OCI-LY7 (cell line): ENCODE measurements at regions not wholly inside any gene's neighbourhood (a gene's known extent, or its start where the extent isn't known, plus 50 kb on each side); places are given as distances from the start of the nearest gene placed in this dataset.
"Not testable (repeated sequence)": the region's sequence is repeated elsewhere in the genome, so short reads cannot be mapped to it uniquely, and the experiment has no call there.

Experiments
- BruUV-seq: library from RNA; stranded (reverse); fragments of 400-500 nt; replicated peaks from 2 replicates; lab custom pipeline; 2021; lab: Mats Ljungman, UMichigan
- CTCF ChIA-PET: fragments of 300-600 bp; sonication (Branson Sonifier 250); formaldehyde crosslinking; loops from one replicate; lab custom pipeline; 2022; ENCODE audit warnings: antibody characterized with exemption; ENCODE audit not compliant: unreplicated experiment; lab: Charles Lee
- POLR2A ChIA-PET: fragments of 300-600 bp; sonication (Branson Sonifier 250); formaldehyde crosslinking; loops from one replicate; lab custom pipeline; 2022; ENCODE audit warnings: antibody characterized with exemption; lab: Charles Lee
- DNase-seq: peaks from one replicate; pipeline ENCODE4 v3.0.0-alpha.2; 2015; ENCODE audit warnings: low spot score
- H2AFZ ChIP-seq: fragments of 200-600 bp; sonication (generic), shearing (Covaris generic); 2 replicates; pipeline ENCODE4 v1.6.1; 2014; ENCODE audit warnings: mild to moderate bottlenecking, antibody characterized with exemption, low read length, moderate library complexity
- H3K27ac ChIP-seq: fragments of 200-600 bp; sonication (generic); 2 replicates; pipeline ENCODE4 v1.5.1; 2014; ENCODE audit warnings: mixed run types, low read depth, mild to moderate bottlenecking, moderate library complexity, low read length, inconsistent platforms; ENCODE audit not compliant: poor library complexity, severe bottlenecking
- H3K36me3 ChIP-seq: fragments of 200-600 bp; sonication (generic); 2 replicates; pipeline ENCODE4 v1.6.1; 2014; ENCODE audit warnings: mild to moderate bottlenecking, antibody characterized with exemption, low read length, moderate library complexity, mixed read lengths; ENCODE audit not compliant: insufficient read depth
- H3K4me1 ChIP-seq: fragments of 200-600 bp; sonication (generic); 2 replicates; pipeline ENCODE4 v1.5.1; 2014; ENCODE audit warnings: mild to moderate bottlenecking, low read length; ENCODE audit not compliant: insufficient read depth, poor library complexity, severe bottlenecking
- H3K4me2 ChIP-seq: fragments of 200-600 bp; sonication (generic); 2 replicates; pipeline ENCODE4 v1.6.1; 2014; ENCODE audit warnings: mild to moderate bottlenecking, low read length
- H3K4me3 ChIP-seq: fragments of 200-600 bp; sonication (generic); 2 replicates; pipeline ENCODE4 v1.5.1; 2014; ENCODE audit warnings: mild to moderate bottlenecking, low read depth, low read length; ENCODE audit not compliant: poor library complexity, severe bottlenecking
- H3K79me2 ChIP-seq: fragments of 200-600 bp; sonication (generic); 2 replicates; pipeline ENCODE4 v1.6.1; 2016; ENCODE audit warnings: low read depth, mild to moderate bottlenecking, low read length, moderate library complexity, mixed read lengths; ENCODE audit not compliant: insufficient read depth
- H3K9me2 ChIP-seq: fragments of 200-600 bp; sonication (generic); 2 replicates; pipeline ENCODE4 v1.6.1; 2016; ENCODE audit warnings: mild to moderate bottlenecking, low read length, mixed read lengths; ENCODE audit not compliant: insufficient read depth
- H3K9me3 ChIP-seq: fragments of 200-600 bp; sonication (generic); 2 replicates; pipeline ENCODE4 v1.6.1; 2014; ENCODE audit warnings: mild to moderate bottlenecking, mixed run types, low read length, mixed read lengths
- H4K20me1 ChIP-seq: fragments of 200-600 bp; sonication (generic); 2 replicates; pipeline ENCODE4 v1.6.1; 2014; ENCODE audit warnings: mild to moderate bottlenecking, antibody characterized with exemption, low read length, moderate library complexity, mixed read lengths; ENCODE audit not compliant: insufficient read depth
- EZH2phosphoT487 ChIP-seq: fragments of 200-600 bp; sonication (generic); IDR thresholded peaks from 2 replicates; pipeline ENCODE4 v1.6.1; 2018; ENCODE audit warnings: low read depth, borderline replicate concordance, mild to moderate bottlenecking, mixed run types, antibody characterized with exemption, low read length, moderate library complexity, mixed read lengths
- intact Hi-C: fragments of 100-400 bp; cut with micrococcal nuclease; formaldehyde crosslinking; loops from one replicate; pipeline ENCODE4 v1.10.0; 2022; ENCODE audit not compliant: unreplicated experiment
- TF ChIP-seq, protein P1 (sequence below): fragments of 200-600 bp; sonication (generic); conservative IDR thresholded peaks from 2 replicates; pipeline ENCODE4 v1.5.1; 2014; ENCODE audit warnings: mild to moderate bottlenecking, antibody characterized with exemption, low read length, moderate library complexity, mixed read lengths

DNA sequence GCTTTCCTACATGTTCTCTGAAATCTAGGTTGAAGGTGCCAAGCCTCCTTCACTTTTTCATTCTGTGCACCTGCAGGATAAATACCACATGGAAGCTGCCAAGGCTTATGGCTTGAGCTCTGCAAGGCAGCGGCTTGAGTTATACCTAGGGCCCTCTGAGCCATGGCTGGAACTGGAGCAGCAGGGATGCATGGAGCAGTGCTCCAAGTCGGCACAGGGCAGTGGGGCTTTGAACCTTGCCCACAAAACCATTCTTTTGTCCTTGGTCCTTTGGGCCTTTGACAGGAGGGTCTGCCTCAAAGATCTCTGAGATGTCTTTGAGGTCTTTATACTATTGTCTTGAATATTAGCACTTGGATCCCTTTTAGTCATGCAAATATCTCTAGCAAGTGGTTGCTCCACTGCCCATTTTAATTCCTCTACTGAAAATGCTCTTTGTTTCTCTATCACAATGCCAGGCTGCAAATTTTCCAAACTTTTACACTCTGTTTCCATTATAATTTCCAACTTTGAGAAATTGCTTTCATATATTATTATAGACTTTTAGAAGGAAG lies 536.2 kb upstream of the KLHL4 start:
- Histone ChIP-seq H2AFZ (no peak overlapping the region), H4K20me1 (no peaks in the 10 kb centered on the region), H3K27ac (no peak overlapping the region), H3K36me3 (no peaks in the 10 kb centered on the region), H3K9me3 (no peaks in the 10 kb centered on the region), H3K79me2 (no peaks in the 10 kb centered on the region), H3K4me2 (no peak overlapping the region), H3K4me3 (no peak overlapping the region), H3K4me1 (no peaks in the 10 kb centered on the region), H3K9me2 (no peaks in the 10 kb centered on the region)
- DNase-seq = no peak
- no peak for TF ChIP-seq EZH2phosphoT487
- TF ChIP-seq, protein P1, sequence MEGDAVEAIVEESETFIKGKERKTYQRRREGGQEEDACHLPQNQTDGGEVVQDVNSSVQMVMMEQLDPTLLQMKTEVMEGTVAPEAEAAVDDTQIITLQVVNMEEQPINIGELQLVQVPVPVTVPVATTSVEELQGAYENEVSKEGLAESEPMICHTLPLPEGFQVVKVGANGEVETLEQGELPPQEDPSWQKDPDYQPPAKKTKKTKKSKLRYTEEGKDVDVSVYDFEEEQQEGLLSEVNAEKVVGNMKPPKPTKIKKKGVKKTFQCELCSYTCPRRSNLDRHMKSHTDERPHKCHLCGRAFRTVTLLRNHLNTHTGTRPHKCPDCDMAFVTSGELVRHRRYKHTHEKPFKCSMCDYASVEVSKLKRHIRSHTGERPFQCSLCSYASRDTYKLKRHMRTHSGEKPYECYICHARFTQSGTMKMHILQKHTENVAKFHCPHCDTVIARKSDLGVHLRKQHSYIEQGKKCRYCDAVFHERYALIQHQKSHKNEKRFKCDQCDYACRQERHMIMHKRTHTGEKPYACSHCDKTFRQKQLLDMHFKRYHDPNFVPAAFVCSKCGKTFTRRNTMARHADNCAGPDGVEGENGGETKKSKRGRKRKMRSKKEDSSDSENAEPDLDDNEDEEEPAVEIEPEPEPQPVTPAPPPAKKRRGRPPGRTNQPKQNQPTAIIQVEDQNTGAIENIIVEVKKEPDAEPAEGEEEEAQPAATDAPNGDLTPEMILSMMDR = no peak
- POLR2A ChIA-PET = no interaction called here
- CTCF ChIA-PET = no interaction called here
- intact Hi-C loops = no loop called here
- no TSS peak for BruUV-seq

- CTCF ChIA-PET, BruUV-seq, H2AFZ ChIP-seq, H4K20me1 ChIP-seq, H3K4me1 ChIP-seq, DNase-seq, H3K9me3 ChIP-seq, H3K36me3 ChIP-seq, intact Hi-C loops, H3K27ac ChIP-seq, H3K4me2 ChIP-seq, H3K9me2 ChIP-seq, H3K79me2 ChIP-seq, H3K4me3 ChIP-seq, POLR2A ChIA-PET: not testable (repeated sequence)
Measured at GRCh38 chrX:86987351-86987750, 530.3 kb upstream of the KLHL4 start.

DNA sequence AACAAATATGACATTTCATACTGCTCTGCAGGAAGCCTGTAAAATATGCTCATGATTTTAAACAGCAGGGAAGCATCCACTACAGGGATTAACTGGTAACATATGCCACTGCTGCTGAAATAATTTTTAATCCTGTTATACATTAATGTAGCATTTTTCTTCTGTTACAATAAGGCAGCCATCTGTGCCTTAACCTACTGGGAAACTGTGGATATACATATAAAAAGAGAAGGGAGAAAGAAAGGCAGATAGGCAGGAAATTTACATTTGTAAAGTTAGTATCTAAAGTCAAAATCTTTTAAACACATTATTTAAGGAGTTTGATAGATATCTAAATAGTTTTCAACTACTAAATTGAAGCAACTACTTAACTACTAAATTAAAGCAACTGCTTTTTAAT lies 514.6 kb upstream of the KLHL4 start:
- Histone ChIP-seq H3K4me2 (no peak overlapping the region), H2AFZ (no peak overlapping the region), H3K9me3 (no peaks in the 10 kb centered on the region), H3K36me3 (no peaks in the 10 kb centered on the region), H3K79me2 (no peaks in the 10 kb centered on the region), H3K4me3 (no peak overlapping the region), H4K20me1 (no peaks in the 10 kb centered on the region), H3K9me2 (no peaks in the 10 kb centered on the region), H3K4me1 (no peaks in the 10 kb centered on the region), H3K27ac (no peak overlapping the region)
- TF ChIP-seq, protein P1 = no peak
- TF ChIP-seq EZH2phosphoT487 = no peak
- CTCF ChIA-PET = no interaction called here
- intact Hi-C loops = no loop called here
- BruUV-seq = no TSS peak
- POLR2A ChIA-PET = no interaction called here
- DNase-seq = no peak
